Colon (tissue), 2 donors: ENCODE measurements at regions not wholly inside any gene's neighbourhood (a gene's known extent, or its start where the extent isn't known, plus 50 kb on each side); places are given as distances from the start of the nearest gene placed in this dataset.

Experiments
- FAIRE-seq: peaks from 2 replicates; lab custom pipeline; 2012; peaks lifted over from hg19 to GRCh38; lab: Jason Lieb, UNC
- donor health status: control.
- donor health status: control.

DNA sequence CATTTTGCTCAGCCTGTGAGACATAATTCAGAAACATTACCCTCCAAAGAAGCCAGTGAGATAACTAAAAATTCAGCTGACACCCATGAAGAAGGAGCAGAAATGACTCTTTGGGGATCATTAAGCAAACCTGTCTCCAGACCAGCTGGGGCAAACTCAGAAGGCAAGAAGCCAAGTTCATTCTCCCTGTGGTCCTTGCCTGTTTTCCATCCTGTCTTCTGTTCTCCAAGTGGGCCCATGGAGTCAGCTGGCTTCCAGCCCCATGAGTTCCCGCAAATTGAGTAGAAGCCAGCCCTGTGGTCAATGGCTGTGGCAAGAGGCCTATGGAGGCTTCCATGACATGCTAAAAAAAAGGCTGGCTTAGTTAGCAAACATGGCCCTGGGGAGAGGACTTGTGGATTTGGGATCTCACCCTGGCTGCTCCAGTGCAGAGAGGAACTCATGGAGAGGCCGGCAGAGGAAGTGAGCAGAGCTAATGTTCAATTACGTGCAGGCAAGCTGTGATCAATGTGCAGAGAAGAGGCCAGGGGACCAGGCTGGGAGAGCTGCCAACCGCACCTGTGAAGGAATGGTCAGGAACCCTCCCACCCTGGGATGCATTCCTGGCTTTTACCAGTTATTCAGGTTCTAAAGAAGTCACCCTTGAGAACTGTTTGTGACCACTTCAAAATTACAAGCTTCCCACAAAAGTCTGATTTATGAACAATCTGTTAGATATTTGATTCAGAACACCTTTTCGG is 229.1 kb downstream of the TSHZ3 start:
- no peak for FAIRE-seq

DNA sequence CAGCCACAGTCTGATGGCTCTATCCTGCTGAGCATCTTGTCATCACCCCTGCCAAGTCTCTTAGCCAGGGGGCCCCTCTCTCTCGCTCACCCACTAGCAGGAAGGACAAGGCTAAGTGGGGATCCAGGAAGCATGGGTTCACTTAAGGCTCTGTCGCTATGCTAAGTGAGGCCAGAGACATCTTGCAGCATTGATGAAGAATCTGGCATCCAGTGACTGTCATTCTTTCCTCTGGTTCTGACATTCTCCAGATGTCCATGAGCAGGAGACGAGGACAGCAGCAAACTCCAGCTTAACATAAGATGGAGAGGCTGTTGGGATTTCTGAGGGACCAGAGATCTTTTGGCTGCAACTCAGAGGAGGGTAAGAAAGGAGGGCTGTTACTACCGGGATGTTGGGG is 230.2 kb downstream of the TSHZ3 start:
- no peak for FAIRE-seq

DNA sequence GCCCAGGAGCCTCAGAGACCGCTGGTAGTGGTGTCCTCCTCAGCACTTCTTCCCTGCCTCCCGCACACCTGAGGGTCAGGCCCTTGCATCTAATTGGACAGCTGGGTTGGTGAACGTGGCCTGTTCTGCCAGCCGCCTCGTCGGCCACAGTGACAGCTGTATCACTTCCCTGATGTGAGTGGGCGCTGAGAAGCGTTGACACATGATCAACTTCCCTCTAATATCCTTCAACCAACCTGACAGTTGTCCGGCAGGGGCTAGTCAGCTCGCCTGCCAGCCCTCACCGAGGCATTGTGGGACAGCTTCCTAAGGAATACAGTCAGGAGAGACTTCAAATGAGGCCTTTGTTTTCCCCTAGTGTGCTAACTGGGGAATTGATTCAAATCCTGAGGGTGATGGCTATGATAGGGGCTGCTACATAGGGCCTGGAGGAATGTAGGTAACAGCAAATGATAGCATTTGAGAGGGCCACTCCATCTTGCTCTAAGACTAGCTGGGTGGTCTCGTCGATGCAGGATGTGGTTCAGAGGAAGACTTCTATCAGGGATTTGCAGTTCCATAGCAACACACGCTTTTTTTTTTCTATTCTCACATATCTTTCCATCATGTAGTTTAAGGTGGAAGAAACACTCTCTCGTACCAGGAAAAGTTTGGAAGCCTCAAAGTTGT is 230.8 kb downstream of the TSHZ3 start:
- FAIRE-seq, result no peak

DNA sequence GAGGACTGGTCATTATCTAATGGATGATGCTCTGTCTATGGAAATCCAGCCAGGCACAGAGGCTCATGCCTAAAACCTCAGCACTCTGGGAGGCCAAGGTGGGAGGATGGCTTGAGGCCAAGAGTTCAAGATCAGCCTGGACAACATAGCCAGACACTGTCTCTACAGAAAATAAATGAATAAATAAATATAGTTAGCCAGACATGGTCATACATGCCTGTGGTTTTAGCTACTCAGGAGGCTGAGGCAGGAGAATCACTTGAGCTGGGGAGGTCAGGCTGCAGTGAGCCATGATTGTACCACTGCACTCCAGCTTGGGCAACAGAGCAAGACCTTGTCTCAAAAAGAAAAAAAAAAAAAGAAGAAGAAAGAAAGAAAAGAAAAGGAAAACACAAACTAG is 234.7 kb downstream of the TSHZ3 start:
- FAIRE-seq, result no peak

DNA sequence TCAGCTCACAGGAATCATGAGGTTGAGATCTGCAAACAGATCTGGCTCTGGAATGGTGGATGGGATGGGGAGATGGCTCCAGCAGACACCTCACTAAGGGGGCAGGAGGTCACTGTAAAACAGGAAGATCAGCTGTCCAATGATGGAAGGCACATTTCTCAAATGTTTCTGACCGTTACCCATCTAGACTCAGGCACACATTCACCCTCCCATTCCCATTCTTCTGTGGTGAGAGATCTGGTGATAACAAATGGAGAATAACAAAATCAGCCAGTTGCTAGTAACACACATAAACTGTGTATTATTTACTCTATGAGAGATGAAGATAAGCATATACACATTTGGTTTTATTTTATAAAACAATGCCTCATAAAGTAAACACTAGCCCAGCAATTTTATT is 235.9 kb downstream of the TSHZ3 start:
- FAIRE-seq, result no peak

DNA sequence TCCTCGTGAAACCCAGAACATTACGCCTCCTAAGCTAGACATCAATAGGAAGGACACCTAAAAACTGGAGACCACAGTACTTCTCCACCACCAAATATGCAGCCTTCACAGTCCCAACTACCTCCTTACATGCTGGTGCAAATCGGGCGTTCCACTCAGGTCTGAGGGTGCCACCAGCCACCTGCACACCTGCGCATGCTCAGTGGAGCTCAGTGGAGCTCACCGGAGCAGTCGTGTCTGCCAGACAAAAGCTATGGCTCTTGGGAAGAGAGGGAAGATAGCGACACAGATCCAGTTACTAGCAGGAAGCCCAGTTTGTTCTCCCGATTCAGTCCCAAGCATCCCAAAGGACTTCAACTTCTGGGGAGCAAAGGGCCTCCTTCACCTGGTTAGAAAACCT is 237.1 kb downstream of the TSHZ3 start:
- FAIRE-seq, result no peak

DNA sequence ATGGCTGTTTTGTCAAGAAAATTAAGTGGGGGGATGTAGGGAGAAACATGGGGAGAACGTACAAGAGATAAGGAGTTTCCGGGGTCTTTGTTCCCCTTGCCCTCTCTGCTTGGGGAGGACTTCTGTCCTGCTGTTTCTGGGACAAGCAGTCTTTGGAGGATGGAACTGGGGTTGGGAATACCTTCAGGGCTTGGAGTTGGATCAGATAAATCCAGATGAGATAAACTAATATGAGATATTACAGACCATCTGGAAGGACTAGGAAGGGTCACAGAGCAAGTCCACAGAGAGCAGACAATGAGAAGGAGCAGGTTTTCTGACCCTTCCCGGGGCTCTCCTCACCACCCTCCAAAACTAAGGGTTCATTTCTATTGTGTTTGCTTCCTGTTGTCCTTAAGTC is 237.5 kb downstream of the TSHZ3 start:
- FAIRE-seq, result no peak

DNA sequence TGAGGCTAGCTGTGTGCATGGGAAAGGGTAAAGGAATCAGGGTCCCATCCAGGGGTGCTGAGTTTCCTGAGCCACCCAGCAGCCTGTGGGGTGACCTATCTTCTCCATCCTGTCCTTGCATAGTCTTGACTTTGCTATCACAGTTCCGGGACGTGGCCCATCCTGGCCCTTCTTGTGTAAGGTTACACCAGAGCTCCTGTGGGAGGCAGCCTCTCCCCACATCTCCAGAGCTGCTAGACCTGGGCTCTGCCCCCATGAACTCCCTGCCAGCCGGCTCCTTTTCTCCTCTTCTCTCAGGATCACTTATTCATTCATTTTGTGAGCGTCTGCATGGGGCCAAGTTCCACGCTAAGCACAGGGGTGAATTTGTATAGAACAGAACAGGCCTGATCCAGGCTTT is 238.9 kb downstream of the TSHZ3 start:
- FAIRE-seq, result no peak

DNA sequence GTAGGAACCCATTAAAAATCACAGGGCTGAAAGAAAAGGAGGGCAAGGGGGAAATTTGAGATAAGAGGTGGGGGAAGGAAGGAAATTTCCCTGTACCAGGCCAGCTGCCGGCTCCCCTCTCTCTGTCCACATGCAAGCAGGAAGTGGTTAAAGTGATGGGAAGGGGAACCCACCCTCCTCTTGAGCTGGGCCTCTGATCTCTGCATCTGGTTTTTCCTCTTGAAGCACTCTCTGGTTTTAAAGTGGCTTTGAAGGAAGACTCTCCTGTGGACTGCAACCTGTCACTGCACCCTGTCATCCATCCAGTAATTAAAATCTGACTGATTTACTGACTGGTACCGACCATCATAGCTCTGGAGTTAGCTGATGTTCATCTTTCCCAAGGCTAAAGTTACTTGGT is 239.6 kb downstream of the TSHZ3 start:
- no peak for FAIRE-seq

DNA sequence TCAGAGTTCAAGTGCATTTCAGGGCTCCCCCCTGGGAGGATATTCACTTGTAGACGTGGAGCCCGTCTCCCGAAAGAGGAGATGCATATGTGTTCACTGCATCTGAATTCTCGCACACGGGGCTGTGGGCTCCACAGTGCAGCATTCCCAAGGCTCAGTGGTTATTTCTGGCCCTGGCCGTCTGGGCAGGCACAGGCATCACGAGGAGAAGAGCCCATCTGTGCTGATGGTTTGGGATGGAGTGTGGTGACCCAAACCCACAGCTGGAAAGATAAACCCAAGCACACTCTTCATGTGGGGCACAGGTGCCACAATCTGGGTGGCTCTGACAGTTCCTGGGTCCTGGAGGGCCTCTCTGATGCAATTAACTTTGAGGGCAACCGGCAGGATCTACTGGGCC is 242.1 kb downstream of the TSHZ3 start:
- no peak for FAIRE-seq

DNA sequence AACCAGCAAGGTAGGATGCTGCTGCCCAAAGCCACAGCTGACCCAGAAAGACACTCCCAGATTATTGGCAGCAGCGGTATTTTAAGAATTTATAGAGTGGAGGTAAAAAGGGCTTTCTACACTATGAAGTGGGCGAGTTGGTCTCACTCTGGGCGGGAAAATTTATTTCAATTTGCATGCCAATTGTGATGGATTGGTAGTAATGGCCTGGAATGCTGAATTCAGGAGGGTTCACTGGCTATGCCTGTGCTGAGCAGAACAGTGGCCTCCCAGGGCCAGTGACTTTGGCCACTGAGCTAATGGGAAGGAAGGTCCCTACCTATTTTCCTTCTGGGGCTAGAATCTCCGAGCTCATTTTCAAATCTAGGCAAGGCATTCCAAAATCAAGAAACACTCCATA is 243.5 kb downstream of the TSHZ3 start:
- FAIRE-seq, result no peak

DNA sequence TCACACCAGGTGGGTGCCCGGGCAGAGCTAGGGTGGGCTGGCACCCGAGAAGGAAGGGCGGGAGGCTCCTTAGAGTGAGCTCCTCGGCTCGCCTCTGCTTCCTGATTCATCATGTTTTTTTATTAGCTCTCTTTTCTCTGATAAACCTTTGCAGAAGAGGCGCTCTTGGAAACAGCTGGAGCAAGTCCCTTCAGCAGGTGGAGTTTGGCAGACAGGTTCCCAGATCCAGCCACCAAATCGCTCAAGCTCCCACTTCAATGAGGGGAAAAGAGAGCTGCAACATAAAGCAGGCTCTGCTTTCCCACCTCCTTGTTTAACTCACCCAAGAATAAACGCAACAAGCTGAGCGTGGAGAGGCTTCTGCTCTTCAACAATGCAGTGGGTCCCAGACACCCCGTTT is 244.8 kb downstream of the TSHZ3 start:
- FAIRE-seq, result no peak

DNA sequence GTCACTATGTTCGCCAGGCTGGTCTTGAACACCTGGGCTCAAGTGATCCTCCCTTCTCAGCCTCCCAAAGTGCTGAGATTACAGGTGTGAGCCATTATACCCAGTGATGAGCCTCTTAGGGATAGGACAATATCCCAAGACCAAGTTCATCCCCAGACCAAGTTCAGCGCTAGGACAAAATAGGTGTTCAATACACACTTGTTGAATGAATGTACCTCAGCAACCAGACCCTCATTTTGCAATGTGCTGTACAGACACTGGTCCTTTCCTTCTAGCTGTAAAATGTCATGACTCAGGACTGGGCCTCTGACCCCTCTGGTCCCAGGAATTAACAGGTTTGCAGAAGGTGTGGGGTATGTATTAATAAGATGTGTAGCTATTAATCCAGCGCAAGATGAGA is 246.0 kb downstream of the TSHZ3 start:
- no peak for FAIRE-seq

DNA sequence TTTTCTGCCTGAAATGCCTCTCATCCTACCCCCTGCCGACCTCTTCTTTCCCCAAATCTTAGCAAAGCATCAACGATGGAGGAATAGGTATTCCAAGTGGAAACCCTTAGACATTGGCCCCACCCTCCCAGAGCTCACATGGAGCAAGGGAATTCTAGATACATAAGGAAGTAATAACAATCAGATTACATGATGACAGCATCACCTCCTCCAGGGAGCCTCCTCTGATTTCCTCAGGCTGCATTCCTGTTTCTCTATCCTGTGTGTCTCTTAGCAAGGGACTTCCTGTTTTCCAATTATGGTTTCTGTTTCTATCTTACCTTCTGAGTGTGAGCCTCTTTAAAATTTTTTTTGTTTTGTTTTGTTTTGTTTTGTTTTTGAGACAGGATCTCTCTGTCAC is 246.6 kb downstream of the TSHZ3 start:
- no peak for FAIRE-seq

DNA sequence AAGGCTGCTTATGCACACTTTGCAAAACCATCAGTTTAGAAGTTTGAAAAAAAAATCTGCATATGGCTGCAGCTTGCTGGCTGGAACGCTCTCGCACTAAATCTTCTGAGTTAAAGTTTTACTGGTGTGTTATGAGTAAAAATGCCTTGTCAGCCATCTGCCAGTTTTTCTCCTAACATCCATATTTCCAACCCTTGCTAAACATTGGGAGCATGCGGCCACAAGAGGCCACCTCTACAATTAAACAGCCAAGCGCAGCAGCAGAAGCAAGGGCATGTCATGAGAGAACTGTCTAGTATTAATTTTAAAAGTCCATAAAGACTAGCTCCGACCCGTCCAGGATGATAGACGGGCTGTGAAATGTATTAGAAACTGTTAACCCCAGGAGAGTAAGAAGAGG is 248.3 kb downstream of the TSHZ3 start:
- no peak for FAIRE-seq

DNA sequence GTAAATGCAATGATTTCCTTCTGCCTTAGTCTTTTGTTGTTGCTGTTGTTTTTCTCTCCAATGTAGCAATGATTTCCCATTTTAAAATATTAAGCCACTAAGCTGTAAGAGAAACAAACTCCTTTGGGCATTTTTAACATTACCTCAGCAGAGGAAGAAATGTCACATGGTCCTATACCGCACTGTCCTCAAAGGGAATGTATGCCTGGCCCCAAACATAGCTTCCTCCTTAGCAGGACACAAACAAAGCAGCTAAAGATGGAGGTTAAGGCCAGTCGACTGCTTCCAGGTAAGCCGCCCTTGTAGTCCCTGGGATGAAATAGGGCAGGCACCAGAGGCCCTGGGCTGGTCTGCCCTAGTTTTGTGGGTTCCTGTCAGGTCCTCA is 249.0 kb downstream of the TSHZ3 start:
- no peak for FAIRE-seq

DNA sequence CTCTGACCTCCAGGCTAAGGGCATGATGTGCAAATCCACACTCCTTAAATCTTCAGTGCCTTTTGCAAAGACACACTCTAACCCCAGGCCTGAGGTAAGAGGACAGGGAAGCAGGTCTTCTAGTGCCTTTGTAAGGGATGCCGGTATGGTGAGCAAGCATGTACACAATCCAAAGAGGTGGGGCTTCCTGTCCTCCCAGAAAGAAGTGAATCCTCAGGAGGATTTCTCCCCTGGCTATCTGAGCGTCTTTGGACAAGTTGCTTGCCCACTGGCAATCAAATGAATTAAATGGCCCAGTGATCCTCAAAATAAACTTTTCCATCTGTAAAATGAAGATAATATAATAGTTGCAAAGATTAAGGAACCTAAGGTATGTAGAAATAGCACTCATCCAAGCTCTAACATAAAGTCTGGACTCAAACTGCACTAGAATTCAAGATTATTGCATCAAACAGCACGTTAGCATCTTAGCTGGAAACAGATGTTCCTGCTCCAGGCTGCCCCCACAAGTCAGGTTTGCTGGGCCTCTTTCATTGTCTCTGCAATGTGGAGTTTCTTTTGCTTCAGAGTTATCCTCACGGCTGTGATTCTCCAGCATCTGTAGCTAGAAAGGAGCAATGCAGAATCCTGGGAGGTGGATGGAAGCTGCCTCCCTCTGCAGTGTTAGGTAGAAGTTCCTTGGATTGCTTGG is 249.6 kb downstream of the TSHZ3 start:
- FAIRE-seq, result no peak

DNA sequence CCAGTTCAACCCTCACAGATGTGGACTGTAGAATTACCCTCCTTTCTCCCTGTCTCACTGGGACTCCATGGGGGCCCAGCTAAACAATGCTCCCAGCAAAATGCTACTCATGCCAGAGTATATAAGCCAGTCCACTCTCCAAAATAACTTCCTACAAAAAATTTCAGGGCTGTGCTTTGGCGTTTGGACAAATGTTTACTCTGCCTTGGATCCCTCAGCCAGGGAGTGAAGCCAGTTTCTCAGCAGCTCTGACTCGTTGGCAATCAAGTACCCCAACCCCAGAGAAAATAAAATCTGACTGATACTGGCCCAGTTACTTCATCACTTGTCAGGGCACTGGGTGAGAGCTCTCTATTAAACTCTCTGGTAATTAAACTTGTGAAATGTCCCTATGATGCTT is 250.4 kb downstream of the TSHZ3 start:
- FAIRE-seq, result no peak

DNA sequence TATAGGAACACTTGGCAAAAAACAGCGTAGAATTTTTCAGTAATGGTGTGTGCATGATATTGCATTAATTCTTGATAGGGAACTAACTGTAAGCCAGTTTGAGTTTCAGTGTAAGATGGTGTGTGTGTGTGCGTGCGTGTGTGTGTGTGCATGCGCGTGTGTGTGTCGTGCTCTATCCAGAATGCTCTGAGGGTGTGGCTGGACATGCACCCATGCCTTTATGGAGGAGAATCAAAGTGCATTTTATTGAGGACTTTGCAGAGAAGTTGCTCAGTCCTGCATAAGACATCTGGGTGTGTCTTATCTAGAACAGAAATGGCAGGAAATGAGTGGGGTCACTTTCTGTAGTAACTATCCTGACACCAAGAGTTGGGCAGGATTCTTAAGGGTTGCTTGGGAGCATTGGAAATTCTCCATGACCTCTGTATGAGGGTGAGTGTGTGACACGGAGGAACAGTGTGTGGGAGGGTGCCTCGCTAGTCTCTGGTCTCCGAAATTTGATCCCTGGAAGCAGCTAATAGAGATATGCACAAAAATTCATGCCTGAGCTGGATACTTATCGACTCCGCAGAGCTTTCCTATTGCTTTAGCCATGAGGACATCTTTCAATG is 252.2 kb downstream of the TSHZ3 start:
- FAIRE-seq, result no peak

DNA sequence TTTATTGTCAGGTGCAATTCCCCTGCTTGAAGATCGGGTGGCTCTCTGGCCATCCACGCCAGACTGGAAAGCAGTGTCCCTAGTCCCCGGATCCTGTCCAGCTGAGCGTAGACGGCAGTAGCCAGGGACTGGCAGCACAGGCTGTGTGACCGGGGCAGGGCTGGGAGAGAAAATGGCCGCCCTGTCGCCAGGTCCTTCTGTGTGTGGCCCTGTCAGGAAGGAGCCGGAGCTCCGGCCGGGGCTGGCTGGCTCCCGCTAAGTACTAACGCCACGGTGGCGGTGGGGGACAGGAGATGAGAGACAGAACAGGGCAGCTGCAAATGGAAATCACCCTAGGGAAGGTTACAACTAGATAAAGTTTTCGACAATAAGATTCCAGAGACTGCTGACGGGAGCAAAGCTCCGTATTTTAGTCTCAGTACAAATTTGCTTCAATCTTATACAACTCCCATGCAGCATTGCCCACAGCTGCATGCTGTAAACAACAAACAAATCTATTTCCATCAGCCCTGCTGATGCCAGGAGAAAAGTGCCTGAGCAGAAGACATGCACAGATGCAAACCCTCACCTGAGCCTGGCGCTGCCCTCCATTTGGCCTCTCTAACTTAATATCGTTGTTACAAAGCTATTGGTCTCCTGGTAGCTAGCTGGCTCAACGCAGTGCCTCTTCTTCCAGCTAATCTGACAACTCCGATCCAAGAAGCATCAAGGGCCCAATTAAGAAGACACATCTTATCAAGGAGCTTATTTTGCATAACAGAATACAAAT is 253.0 kb downstream of the TSHZ3 start:
- no peak for FAIRE-seq

DNA sequence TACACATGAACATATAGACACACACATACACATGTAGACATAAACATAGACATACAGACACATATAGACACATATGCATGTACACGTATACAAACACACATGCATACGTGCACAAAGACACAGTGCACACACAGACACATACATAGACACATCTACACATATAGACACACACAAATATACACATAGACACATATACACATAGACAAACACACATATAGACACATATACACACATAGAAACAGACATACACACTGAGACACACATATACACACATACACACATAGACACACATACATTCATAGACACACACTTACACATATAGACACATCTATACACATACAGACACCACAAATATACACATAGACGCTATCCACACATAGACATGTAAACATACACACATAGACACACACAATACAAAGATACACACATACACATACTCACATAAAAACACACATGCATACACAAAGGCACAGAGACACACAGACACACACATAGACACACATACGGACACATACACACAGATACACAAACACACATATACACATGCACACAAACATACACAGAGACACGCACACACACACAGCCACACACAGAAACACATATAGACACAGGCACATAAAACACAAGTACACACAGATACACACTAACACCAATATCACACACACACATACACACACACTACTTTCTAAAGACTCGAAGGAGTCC is 254.0 kb downstream of the TSHZ3 start:
- no peak for FAIRE-seq

DNA sequence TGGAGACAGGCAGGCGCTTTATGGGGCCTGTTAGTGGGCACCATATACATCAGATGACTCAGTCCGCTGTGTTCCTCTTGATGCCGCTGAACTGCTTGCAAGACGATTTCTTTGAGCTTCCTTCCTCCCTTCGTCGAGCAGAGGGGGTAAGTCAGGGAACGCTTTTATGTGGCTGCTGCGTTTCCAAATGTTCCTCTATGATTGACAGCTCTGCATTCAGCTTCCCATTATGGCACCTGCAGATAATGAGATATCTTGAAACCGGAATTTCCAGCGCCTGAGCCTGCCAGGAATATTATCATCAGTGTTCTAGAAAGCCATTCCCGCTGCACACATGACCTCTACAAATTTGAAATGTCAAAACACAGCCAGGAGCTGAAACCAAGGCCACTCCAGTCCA is 257.0 kb downstream of the TSHZ3 start:
- no peak for FAIRE-seq
